ENCODE measurements at regions not wholly inside any gene's neighbourhood (a gene's known extent, or its start where the extent isn't known, plus 50 kb on each side); places are given as distances from the start of the nearest gene placed in this dataset.

DNA sequence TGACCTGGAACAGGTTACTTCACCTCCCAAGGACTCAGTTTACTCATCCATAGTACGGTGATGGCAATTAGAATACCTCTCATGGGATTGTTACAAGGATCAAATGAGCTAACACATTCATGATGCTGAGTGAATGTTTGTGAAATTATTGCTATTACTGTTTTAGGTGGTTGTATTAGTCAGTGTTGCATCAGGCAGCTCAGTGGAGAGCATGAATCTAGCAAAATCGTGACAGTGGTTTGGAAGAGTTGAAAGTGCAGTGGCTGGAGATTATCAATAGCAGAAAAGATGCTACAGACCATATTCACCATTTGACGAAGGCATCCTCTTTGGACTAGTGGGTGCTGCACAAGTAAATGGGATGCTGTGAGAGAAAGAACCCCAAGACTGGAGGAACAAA lies 50.4 kb upstream of the CTNNBL1 start:
- no peak for DNase-seq (ENCODE audit: low spot score)
- intact Hi-C loops (cut with DNase I), result no loop called here

DNA sequence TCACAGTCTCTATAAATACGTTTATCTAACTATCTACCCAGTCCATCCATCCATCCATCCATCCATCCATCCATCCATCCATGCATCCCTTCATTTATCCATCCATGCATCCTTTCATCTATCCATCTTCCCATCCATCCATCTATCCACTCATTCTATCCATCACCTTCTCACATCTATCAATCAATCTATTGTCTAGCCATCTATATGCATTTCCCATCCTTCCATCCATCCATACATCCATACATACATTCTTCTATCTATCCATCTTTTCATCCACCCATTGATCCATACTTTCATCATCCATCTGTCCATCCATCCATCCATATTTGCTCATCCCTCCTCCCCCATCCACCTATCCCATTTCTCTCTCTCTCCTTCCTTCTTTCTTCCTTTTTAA lies 51.6 kb upstream of the CTNNBL1 start:
- no peak for DNase-seq (ENCODE audit: low spot score)
- intact Hi-C loops (cut with DNase I), result no loop called here

GRCh38 chr20:37640600-37641561 lies 52.9 kb upstream of the CTNNBL1 start:
- intact Hi-C loops (cut with DNase I), result no loop called here
- no peak for DNase-seq (ENCODE audit: low spot score)

DNA sequence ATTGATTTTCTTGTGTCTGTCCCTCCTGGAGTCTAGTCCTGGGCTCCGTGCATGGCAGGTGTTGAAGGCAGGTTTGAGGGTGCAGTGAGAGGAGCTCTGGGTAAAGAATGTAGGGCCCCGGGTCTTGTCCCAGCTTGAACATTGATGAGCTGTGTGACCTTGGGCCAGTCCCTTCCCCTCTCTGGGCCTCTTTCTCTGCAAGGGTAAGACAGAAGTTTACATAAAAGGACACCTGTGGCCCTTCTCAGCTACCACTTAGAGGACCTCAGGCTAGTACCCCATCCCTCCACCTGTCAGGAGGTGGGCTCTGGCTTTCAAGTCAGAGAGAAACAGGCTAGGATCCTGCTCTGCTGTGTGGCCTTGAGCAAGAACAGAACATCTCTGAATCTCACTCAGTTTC lies 55.3 kb upstream of the CTNNBL1 start:
- intact Hi-C loops (cut with DNase I), result no loop called here
- no peak for DNase-seq (ENCODE audit: low spot score)

DNA sequence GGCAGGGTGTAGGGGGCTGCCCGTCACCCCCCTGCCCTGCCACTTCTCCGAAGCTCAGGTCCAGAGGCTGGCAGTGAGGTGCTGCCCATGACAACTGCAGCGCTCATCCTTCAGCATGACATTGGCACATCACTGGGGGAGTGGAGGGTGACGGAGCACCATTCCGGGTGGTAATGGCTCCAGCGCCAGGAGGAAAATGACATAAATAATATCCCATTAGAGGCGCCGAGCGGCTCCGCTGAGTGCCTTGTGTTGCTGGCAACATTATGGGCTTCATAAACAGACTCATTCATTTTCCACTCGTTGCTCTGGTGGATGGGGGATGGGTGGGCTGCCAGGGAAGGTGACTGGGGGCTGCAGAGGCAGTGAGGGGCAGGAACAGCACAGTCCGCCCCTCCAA lies 56.9 kb upstream of the CTNNBL1 start:
- intact Hi-C loops (cut with DNase I), result no loop called here
- DNase-seq (ENCODE audit: low spot score), result no peak

- no peak for DNase-seq (ENCODE audit: low spot score)
- intact Hi-C loops (cut with DNase I), result no loop called here
Observed at GRCh38 chr20:37636212-37636975, 57.4 kb upstream of the CTNNBL1 start.

DNA sequence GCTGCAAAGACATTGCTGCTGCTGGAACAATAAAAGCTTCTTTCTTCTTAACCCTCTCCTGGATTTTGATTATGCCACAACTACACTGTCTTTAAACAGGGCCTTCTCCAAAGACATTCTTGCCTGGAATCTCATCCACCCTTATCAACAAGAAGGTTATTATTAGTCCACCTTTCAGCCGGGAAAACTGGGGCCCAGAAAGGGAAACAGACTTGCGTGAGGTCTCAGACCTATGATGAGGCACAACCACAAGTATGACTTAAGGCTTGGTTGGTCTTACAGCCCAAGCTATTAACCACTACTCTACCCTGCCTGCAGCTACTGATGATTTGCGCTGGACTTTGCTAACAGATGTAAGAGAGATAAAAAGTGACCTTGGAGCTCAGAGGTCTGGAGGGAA lies 62.8 kb upstream of the CTNNBL1 start:
- intact Hi-C loops (cut with DNase I), result no loop called here
- no peak for DNase-seq (ENCODE audit: low spot score)

- intact Hi-C loops (cut with DNase I), result no loop called here
- DNase-seq (ENCODE audit: low spot score), result no peak
Observed at GRCh38 chr20:37630166-37630565, 63.7 kb upstream of the CTNNBL1 start.

- intact Hi-C loops (cut with DNase I), result no loop called here
- no peak for DNase-seq (ENCODE audit: low spot score)
Observed at GRCh38 chr20:37627767-37628130, 66.1 kb upstream of the CTNNBL1 start.

DNA sequence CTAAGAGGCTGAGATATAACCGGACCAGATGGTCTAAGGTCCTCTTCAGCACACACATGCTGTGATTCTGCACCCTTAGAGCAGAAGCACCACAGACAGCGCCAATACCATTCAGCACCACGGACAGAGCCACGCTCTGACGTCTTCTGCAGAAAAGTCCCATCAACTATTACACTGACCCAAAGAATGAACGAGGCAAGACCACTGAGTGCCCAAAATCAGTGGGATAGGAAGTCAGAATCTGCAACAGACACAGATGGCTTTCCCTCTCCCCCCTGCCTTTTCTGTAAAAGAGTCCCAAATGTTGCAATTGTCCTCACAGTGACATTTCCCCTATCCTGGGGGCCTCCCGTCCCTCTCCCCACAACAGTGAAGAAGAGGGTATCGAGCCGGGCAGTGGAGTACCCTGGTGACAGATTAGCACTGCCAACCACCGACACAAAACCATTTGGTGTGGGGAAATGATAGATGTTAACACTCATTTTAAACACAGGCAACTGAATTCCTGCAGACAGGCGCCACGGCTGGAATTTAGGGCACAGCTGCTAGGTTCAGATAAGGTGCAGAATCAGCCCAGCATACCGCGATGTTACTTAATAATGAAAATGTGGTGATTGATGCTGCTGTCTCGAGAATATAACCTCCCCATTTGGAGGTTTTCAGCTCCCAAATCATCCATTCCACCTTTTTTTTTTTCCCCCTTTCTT lies 66.6 kb upstream of the CTNNBL1 start:
- no peak for DNase-seq (ENCODE audit: low spot score)
- intact Hi-C loops (cut with DNase I), result no loop called here

- DNase-seq (ENCODE audit: low spot score), result no peak
- intact Hi-C loops (cut with DNase I), result no loop called here
Observed at GRCh38 chr20:37624963-37625362, 68.9 kb upstream of the CTNNBL1 start.

DNA sequence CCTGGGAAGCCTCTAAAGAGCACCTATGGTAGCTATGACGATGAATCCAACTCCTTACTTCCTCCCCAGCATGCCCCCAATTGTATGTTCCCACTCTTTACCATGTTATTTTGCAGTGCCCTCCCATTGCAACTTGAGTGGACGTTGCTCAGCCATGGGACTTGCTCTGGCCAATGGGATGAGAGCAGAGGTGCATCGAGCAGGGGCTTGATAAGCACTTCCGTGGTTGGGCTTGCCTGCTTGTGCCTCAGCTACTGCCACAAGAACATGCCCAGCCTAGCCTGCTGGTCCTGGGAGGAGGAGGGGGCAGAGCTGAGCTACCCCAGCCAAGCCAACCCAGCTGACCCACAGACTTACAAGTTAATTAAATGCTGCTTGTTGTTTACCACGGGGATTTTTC lies 71.1 kb upstream of the CTNNBL1 start:
- intact Hi-C loops (cut with DNase I), result no loop called here
- no peak for DNase-seq (ENCODE audit: low spot score)

DNA sequence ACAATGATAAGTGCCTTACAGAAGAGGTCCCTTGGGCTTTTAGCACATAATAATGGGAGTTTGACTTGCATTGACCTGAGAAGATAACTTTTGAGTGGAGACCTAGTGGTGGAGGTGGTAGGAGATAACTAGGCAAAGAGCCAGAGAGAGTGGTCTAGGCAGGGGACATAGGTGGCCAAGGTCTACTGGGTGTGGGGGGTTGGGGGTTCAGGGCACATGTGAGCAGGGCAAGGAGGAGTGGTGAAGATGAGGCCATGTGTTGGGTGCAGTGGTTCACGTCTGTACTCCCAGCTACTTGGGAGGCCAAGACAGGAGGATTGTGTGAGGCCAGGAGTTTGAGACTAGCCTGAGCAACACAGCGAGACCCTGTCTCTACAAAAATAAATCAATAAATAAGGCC lies 74.3 kb upstream of the CTNNBL1 start:
- no peak for DNase-seq (ENCODE audit: low spot score)
- intact Hi-C loops (cut with DNase I), result loop anchor here in 1 of 2 donors (10.0 kb wide), 1 partner anchor 1195 kb away; no protein-coding TSS in a partner anchor

- DNase-seq (ENCODE audit: low spot score), result no peak
- intact Hi-C loops (cut with DNase I), result loop anchor here in 1 of 2 donors (2.0 to 10.0 kb wide), 2 partner anchors 39 to 1191 kb away; no protein-coding TSS in a partner anchor
Observed at GRCh38 chr20:37616110-37616425, 77.8 kb upstream of the CTNNBL1 start.

GRCh38 chr20:37615340-37616109 lies 78.3 kb upstream of the CTNNBL1 start:
- DNase-seq (ENCODE audit: low spot score), result no peak
- intact Hi-C loops (cut with DNase I), result loop anchor here in 1 of 2 donors (2.0 to 10.0 kb wide), 2 partner anchors 39 to 1191 kb away; no protein-coding TSS in a partner anchor

DNA sequence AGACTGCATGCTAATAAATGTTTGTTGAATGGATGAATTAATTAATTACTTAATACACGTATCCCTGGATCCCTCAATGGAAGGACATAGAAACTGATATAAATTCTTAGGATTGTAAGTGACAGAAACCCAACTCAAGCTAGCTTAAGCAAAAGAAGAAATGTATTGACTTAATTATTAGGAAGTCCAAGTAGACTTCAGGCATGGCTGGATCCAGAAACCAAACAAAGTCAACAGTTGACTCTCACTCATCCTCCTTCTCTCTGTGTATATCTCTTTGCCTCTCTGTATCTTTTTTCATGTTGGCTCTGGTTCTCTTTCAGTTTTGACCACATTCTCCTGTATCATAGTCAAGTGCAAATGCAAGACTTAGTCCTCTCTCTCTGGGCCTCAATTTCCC lies 82.0 kb upstream of the CTNNBL1 start:
- no peak for DNase-seq (ENCODE audit: low spot score)
- intact Hi-C loops (cut with DNase I), result loop anchor here in 1 of 2 donors (10.0 kb wide), 1 partner anchor 1187 kb away; no protein-coding TSS in a partner anchor

- DNase-seq (ENCODE audit: low spot score), result no peak
- intact Hi-C loops (cut with DNase I), result loop anchor here in 1 of 2 donors (10.0 kb wide), 1 partner anchor 1187 kb away; no protein-coding TSS in a partner anchor
Observed at GRCh38 chr20:37611346-37611745, 82.5 kb upstream of the CTNNBL1 start.

DNA sequence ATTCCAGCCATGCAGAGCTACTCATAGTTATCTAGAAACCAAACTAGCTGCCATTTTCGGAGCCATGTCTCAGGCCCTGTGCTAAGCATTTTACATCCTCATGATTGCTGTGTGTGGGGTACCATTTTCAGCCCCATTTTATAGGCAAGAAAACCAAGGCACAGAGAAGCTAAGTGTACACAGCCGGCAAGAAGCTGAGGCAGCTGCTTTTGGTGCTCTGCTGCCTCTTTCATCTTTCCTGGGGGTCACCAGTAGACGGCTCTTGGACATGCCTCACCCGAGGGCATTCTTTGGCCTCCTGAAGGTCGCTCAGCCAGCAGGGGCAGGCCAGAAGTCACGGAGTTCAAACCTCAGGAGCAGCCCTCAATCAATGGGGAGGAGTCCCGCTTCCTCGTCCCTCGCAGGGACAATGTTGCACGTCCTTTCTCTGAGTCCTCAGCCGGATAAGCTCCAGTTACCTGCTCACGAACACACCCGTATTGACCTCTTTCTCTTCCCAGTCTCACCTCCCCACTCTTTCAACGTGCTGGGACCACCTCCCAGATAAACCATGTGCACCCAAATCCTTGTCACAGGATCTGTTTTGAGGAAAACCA lies 82.6 kb upstream of the BLCAP start:
- intact Hi-C loops (cut with DNase I), result loop anchor here in 1 of 2 donors (10.0 kb wide), 1 partner anchor 1186 kb away; no protein-coding TSS in a partner anchor
- DNase-seq (ENCODE audit: low spot score), result no peak

All from posterior vena cava (tissue), 2 donors.